ENCODE measurements at regions not wholly inside any gene's neighbourhood (a gene's known extent, or its start where the extent isn't known, plus 50 kb on each side); places are given as distances from the start of the nearest gene placed in this dataset.

DNA sequence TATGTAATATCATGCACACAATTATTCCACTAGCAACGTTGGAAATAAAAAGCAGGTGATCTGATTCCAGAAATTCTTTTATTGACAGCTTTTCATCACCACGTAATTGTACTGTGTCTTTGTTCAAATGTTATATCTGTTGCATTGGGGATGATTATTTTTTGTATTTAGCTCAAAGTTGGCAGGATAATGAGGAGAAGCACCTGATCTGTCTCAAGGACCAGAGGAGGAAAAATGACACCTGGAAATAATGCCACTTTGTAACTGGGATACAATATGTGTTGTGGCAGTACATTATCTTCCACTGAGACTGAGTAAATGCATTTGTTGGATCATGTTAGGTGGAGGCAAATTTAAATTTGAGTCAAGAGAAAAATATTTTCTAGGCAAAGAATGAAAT is 1298.8 kb upstream of the CDH6 start:
- Mint-ChIP-seq H3K4me3 (no peak overlapping the region), H3K4me1 (peaks cover 8% of the 10 kb centered on the region; the same call in 2 of the 3 replicates), H3K27ac (no peak overlapping the region), H3K9me3 (no peaks in the 10 kb centered on the region), H3K27me3 (ENCODE audit: insufficient read depth, low read depth, poor library complexity) (peaks cover 4% of the 10 kb centered on the region), H3K36me3 (ENCODE audit: low read depth) (no peaks in the 10 kb centered on the region)
- Histone ChIP-seq H3K27me3 (ENCODE audit: insufficient read depth) (no peaks in the 10 kb centered on the region), H3F3A (replicated peaks; ENCODE audit: low read depth) (no peaks in the 10 kb centered on the region), H2AFZ (no peak overlapping the region), H3K36me3 (ENCODE audit: insufficient read depth) (no peaks in the 10 kb centered on the region), H3K27ac (ENCODE audit: low read depth) (no peak overlapping the region), H3K9me2 (ENCODE audit: insufficient read depth) (no peaks in the 10 kb centered on the region), H3K79me2 (replicated peaks; ENCODE audit: insufficient read depth) (no peaks in the 10 kb centered on the region), H3K4me3 (no peak overlapping the region), H4K20me1 (replicated peaks; ENCODE audit: insufficient read depth) (no peaks in the 10 kb centered on the region), H3K4me1 (ENCODE audit: insufficient read depth) (no peaks in the 10 kb centered on the region), H3K4me2 (no peak overlapping the region)
- DNase-seq (ENCODE audit: low spot score): no peak
- no peak for TF ChIP-seq JUNB (IDR thresholded peaks at IDR 0.05; ENCODE audit: unreplicated experiment)
- ATAC-seq: no peak

DNA sequence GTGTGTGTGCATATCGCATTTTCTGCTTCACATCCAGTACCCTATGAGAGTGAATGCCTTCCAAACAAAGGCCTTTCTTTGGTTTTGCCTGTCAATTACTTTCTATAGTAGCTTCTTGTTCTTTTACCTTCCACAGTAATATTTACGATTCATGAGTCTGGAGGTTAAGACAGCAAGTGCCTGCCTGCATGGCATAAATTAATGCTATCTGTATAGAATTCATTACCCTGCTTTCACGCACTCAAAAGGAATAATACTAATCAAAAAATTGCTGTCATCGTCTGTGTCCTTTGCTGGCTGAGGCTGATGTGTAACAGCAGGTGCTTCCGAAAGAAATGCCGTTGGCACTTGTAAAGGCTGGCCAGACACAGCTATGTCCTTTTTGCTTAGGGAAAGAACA is 1304.4 kb upstream of the CDH6 start:
- no peak for TF ChIP-seq JUNB (IDR thresholded peaks at IDR 0.05; ENCODE audit: unreplicated experiment)
- H3K36me3 Mint-ChIP-seq (ENCODE audit: low read depth): no peaks in the 10 kb centered on the region
- no peak overlapping the region for H3K4me3 Mint-ChIP-seq
- H3K9me3 Mint-ChIP-seq: no peaks in the 10 kb centered on the region
- no peak overlapping the region for H3K4me2 ChIP-seq
- no peak overlapping the region for H3K27ac Mint-ChIP-seq
- H3K4me3 ChIP-seq: no peak overlapping the region
- no peaks in the 10 kb centered on the region for H3K27me3 ChIP-seq (ENCODE audit: insufficient read depth)
- DNase-seq (ENCODE audit: low spot score) (no peak), ATAC-seq (no peak)
- no peaks in the 10 kb centered on the region for H3F3A ChIP-seq (replicated peaks; ENCODE audit: low read depth)
- H3K27me3 Mint-ChIP-seq (ENCODE audit: insufficient read depth, low read depth, poor library complexity): no peaks in the 10 kb centered on the region
- H3K79me2 ChIP-seq (replicated peaks; ENCODE audit: insufficient read depth): no peaks in the 10 kb centered on the region
- no peaks in the 10 kb centered on the region for H3K4me1 ChIP-seq (ENCODE audit: insufficient read depth)
- no peaks in the 10 kb centered on the region for H4K20me1 ChIP-seq (replicated peaks; ENCODE audit: insufficient read depth)
- H2AFZ ChIP-seq: no peak overlapping the region
- H3K36me3 ChIP-seq (ENCODE audit: insufficient read depth): no peaks in the 10 kb centered on the region
- H3K4me1 Mint-ChIP-seq: no peaks in the 10 kb centered on the region
- H3K27ac ChIP-seq (ENCODE audit: low read depth): no peak overlapping the region
- H3K9me2 ChIP-seq (ENCODE audit: insufficient read depth): no peaks in the 10 kb centered on the region

DNA sequence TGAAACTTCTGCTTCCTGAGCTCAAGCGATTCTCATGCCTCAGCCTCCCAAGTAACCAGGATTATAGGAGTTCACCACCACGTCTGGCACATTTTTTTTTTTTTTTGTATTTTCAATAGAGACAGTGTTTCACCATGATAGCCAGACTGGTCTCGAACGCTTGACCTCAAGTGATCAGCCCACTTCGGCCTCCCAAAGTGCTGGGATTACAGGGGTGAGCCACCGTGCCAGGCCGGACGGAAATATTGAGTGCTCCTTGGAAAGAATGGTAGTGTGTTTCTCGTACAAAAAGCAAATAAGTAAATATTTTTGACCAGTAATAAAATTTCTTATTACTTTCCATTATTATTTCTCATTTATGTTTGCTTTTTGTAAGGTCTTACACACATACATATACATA is 1307.9 kb upstream of the CDH6 start:
- H3K27ac ChIP-seq (ENCODE audit: low read depth): no peak overlapping the region
- Mint-ChIP-seq H3K4me3 (no peak overlapping the region), H3K4me1 (no peaks in the 10 kb centered on the region), H3K36me3 (ENCODE audit: low read depth) (no peaks in the 10 kb centered on the region), H3K27me3 (ENCODE audit: insufficient read depth, low read depth, poor library complexity) (peaks cover 1% of the 10 kb centered on the region), H3K9me3 (no peaks in the 10 kb centered on the region), H3K27ac (no peak overlapping the region)
- no peaks in the 10 kb centered on the region for H3K4me1 ChIP-seq (ENCODE audit: insufficient read depth)
- DNase-seq (ENCODE audit: low spot score) (no peak), ATAC-seq (no peak)
- H3K9me2 ChIP-seq (ENCODE audit: insufficient read depth): no peaks in the 10 kb centered on the region
- H3K36me3 ChIP-seq (ENCODE audit: insufficient read depth): no peaks in the 10 kb centered on the region
- H3K4me3 ChIP-seq: no peak overlapping the region
- no peak overlapping the region for H3K4me2 ChIP-seq
- H3K79me2 ChIP-seq (replicated peaks; ENCODE audit: insufficient read depth): no peaks in the 10 kb centered on the region
- no peaks in the 10 kb centered on the region for H4K20me1 ChIP-seq (replicated peaks; ENCODE audit: insufficient read depth)
- H3F3A ChIP-seq (replicated peaks; ENCODE audit: low read depth): no peaks in the 10 kb centered on the region
- no peaks in the 10 kb centered on the region for H3K27me3 ChIP-seq (ENCODE audit: insufficient read depth)
- no peak overlapping the region for H2AFZ ChIP-seq
- TF ChIP-seq POLR2AphosphoS5 (IDR thresholded peaks at IDR 0.05; ENCODE audit: low read depth): no peak
- TF ChIP-seq, protein P1, sequence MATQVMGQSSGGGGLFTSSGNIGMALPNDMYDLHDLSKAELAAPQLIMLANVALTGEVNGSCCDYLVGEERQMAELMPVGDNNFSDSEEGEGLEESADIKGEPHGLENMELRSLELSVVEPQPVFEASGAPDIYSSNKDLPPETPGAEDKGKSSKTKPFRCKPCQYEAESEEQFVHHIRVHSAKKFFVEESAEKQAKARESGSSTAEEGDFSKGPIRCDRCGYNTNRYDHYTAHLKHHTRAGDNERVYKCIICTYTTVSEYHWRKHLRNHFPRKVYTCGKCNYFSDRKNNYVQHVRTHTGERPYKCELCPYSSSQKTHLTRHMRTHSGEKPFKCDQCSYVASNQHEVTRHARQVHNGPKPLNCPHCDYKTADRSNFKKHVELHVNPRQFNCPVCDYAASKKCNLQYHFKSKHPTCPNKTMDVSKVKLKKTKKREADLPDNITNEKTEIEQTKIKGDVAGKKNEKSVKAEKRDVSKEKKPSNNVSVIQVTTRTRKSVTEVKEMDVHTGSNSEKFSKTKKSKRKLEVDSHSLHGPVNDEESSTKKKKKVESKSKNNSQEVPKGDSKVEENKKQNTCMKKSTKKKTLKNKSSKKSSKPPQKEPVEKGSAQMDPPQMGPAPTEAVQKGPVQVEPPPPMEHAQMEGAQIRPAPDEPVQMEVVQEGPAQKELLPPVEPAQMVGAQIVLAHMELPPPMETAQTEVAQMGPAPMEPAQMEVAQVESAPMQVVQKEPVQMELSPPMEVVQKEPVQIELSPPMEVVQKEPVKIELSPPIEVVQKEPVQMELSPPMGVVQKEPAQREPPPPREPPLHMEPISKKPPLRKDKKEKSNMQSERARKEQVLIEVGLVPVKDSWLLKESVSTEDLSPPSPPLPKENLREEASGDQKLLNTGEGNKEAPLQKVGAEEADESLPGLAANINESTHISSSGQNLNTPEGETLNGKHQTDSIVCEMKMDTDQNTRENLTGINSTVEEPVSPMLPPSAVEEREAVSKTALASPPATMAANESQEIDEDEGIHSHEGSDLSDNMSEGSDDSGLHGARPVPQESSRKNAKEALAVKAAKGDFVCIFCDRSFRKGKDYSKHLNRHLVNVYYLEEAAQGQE (IDR thresholded peaks at IDR 0.05; ENCODE audit: unreplicated experiment): no peak
- TF ChIP-seq CREB1 (CRISPR knock-in tag; IDR thresholded peaks at IDR 0.05; ENCODE audit: low read depth): no peak
- TF ChIP-seq, protein P2, sequence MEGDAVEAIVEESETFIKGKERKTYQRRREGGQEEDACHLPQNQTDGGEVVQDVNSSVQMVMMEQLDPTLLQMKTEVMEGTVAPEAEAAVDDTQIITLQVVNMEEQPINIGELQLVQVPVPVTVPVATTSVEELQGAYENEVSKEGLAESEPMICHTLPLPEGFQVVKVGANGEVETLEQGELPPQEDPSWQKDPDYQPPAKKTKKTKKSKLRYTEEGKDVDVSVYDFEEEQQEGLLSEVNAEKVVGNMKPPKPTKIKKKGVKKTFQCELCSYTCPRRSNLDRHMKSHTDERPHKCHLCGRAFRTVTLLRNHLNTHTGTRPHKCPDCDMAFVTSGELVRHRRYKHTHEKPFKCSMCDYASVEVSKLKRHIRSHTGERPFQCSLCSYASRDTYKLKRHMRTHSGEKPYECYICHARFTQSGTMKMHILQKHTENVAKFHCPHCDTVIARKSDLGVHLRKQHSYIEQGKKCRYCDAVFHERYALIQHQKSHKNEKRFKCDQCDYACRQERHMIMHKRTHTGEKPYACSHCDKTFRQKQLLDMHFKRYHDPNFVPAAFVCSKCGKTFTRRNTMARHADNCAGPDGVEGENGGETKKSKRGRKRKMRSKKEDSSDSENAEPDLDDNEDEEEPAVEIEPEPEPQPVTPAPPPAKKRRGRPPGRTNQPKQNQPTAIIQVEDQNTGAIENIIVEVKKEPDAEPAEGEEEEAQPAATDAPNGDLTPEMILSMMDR (conservative IDR thresholded peaks at IDR 0.05; ENCODE audit: low read depth in 2 of 2): no peak
- TF ChIP-seq, protein P3, sequence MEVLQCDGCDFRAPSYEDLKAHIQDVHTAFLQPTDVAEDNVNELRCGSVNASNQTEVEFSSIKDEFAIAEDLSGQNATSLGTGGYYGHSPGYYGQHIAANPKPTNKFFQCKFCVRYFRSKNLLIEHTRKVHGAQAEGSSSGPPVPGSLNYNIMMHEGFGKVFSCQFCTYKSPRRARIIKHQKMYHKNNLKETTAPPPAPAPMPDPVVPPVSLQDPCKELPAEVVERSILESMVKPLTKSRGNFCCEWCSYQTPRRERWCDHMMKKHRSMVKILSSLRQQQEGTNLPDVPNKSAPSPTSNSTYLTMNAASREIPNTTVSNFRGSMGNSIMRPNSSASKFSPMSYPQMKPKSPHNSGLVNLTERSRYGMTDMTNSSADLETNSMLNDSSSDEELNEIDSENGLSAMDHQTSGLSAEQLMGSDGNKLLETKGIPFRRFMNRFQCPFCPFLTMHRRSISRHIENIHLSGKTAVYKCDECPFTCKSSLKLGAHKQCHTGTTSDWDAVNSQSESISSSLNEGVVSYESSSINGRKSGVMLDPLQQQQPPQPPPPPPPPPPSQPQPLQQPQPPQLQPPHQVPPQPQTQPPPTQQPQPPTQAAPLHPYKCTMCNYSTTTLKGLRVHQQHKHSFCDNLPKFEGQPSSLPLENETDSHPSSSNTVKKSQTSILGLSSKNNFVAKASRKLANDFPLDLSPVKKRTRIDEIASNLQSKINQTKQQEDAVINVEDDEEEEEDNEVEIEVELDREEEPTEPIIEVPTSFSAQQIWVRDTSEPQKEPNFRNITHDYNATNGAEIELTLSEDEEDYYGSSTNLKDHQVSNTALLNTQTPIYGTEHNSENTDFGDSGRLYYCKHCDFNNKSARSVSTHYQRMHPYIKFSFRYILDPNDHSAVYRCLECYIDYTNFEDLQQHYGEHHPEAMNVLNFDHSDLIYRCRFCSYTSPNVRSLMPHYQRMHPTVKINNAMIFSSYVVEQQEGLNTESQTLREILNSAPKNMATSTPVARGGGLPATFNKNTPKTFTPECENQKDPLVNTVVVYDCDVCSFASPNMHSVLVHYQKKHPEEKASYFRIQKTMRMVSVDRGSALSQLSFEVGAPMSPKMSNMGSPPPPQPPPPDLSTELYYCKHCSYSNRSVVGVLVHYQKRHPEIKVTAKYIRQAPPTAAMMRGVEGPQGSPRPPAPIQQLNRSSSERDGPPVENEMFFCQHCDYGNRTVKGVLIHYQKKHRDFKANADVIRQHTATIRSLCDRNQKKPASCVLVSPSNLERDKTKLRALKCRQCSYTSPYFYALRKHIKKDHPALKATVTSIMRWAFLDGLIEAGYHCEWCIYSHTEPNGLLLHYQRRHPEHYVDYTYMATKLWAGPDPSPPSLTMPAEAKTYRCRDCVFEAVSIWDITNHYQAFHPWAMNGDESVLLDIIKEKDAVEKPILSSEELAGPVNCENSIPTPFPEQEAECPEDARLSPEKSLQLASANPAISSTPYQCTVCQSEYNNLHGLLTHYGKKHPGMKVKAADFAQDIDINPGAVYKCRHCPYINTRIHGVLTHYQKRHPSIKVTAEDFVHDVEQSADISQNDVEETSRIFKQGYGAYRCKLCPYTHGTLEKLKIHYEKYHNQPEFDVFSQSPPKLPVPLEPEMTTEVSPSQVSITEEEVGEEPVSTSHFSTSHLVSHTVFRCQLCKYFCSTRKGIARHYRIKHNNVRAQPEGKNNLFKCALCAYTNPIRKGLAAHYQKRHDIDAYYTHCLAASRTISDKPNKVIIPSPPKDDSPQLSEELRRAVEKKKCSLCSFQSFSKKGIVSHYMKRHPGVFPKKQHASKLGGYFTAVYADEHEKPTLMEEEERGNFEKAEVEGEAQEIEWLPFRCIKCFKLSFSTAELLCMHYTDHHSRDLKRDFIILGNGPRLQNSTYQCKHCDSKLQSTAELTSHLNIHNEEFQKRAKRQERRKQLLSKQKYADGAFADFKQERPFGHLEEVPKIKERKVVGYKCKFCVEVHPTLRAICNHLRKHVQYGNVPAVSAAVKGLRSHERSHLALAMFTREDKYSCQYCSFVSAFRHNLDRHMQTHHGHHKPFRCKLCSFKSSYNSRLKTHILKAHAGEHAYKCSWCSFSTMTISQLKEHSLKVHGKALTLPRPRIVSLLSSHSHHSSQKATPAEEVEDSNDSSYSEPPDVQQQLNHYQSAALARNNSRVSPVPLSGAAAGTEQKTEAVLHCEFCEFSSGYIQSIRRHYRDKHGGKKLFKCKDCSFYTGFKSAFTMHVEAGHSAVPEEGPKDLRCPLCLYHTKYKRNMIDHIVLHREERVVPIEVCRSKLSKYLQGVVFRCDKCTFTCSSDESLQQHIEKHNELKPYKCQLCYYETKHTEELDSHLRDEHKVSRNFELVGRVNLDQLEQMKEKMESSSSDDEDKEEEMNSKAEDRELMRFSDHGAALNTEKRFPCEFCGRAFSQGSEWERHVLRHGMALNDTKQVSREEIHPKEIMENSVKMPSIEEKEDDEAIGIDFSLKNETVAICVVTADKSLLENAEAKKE (CRISPR knock-in tag; IDR thresholded peaks at IDR 0.05): no peak

Data from GM23338 (cell line).